HFFc6 (cell line): ENCODE measurements at regions not wholly inside any gene's neighbourhood (a gene's known extent, or its start where the extent isn't known, plus 50 kb on each side); places are given as distances from the start of the nearest gene placed in this dataset.
"Not testable (repeated sequence)": the region's sequence is repeated elsewhere in the genome, so short reads cannot be mapped to it uniquely, and the experiment has no call there.

Experiments used
- DNase-seq: peaks from one replicate; pipeline ENCODE4 v3.0.0-alpha.2; 2018
- H3K27ac Mint-ChIP-seq: 2 replicates; pipeline ENCODE4 v1.8.0; 2020; ENCODE audit warnings: mild to moderate bottlenecking, mixed read lengths
- H3K27me3 Mint-ChIP-seq: 2 replicates; pipeline ENCODE4 v1.8.0; 2021; ENCODE audit warnings: mild to moderate bottlenecking, moderate library complexity, mixed read lengths; ENCODE audit not compliant: insufficient read depth
- H3K36me3 Mint-ChIP-seq: 2 replicates; pipeline ENCODE4 v1.8.0; 2021; ENCODE audit warnings: low read depth, mixed read lengths
- H3K4me1 Mint-ChIP-seq: 2 replicates; pipeline ENCODE4 v1.8.0; 2020; ENCODE audit warnings: low read depth, mixed read lengths
- H3K4me3 Mint-ChIP-seq: 2 replicates; pipeline ENCODE4 v1.8.0; 2020; ENCODE audit warnings: mild to moderate bottlenecking, moderate library complexity, mixed read lengths
- H3K9me3 Mint-ChIP-seq: 2 replicates; pipeline ENCODE4 v1.8.0; 2020; ENCODE audit warnings: mild to moderate bottlenecking, mixed read lengths
- TF ChIP-seq, protein P1 (sequence below): fragments of 200-600 bp; sonication (generic); IDR thresholded peaks from 2 replicates; pipeline ENCODE4 v1.5.0; 2021; ENCODE audit warnings: antibody characterized with exemption, mild to moderate bottlenecking

GRCh38 chr7:109552017-109552416, 982.3 kb downstream of the DNAJB9 start:
- Mint-ChIP-seq H3K27ac (no peak overlapping the region), H3K27me3 (no peaks in the 10 kb centered on the region), H3K9me3 (peaks cover 44% of the 10 kb centered on the region), H3K36me3 (no peaks in the 10 kb centered on the region), H3K4me3 (no peak overlapping the region), H3K4me1 (no peaks in the 10 kb centered on the region)
- TF ChIP-seq, protein P1, sequence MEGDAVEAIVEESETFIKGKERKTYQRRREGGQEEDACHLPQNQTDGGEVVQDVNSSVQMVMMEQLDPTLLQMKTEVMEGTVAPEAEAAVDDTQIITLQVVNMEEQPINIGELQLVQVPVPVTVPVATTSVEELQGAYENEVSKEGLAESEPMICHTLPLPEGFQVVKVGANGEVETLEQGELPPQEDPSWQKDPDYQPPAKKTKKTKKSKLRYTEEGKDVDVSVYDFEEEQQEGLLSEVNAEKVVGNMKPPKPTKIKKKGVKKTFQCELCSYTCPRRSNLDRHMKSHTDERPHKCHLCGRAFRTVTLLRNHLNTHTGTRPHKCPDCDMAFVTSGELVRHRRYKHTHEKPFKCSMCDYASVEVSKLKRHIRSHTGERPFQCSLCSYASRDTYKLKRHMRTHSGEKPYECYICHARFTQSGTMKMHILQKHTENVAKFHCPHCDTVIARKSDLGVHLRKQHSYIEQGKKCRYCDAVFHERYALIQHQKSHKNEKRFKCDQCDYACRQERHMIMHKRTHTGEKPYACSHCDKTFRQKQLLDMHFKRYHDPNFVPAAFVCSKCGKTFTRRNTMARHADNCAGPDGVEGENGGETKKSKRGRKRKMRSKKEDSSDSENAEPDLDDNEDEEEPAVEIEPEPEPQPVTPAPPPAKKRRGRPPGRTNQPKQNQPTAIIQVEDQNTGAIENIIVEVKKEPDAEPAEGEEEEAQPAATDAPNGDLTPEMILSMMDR, result no peak
- no peak for DNase-seq

- no peaks in the 10 kb centered on the region for H3K36me3 Mint-ChIP-seq
- DNase-seq, result no peak
- H3K27me3 Mint-ChIP-seq, result no peaks in the 10 kb centered on the region; the same call in 1 of the 2 replicates
- no peak overlapping the region for H3K4me3 Mint-ChIP-seq
- no peak overlapping the region for H3K27ac Mint-ChIP-seq
- TF ChIP-seq, protein P1, result no peak
- H3K9me3 Mint-ChIP-seq, result peaks cover 28% of the 10 kb centered on the region
- H3K4me1 Mint-ChIP-seq, result no peaks in the 10 kb centered on the region
Observed at GRCh38 chr7:109577265-109577664, 1007.6 kb downstream of the DNAJB9 start.

- H3K4me1 Mint-ChIP-seq, result no peaks in the 10 kb centered on the region
- no peaks in the 10 kb centered on the region for H3K36me3 Mint-ChIP-seq
- H3K27ac Mint-ChIP-seq, result no peak overlapping the region
- DNase-seq, result no peak
- peaks cover 39% of the 10 kb centered on the region for H3K9me3 Mint-ChIP-seq
- TF ChIP-seq, protein P1, result no peak
- no peaks in the 10 kb centered on the region; the same call in 1 of the 2 replicates for H3K27me3 Mint-ChIP-seq
- no peak overlapping the region for H3K4me3 Mint-ChIP-seq
Observed at GRCh38 chr7:109579901-109580300, 1010.2 kb downstream of the DNAJB9 start.

DNA sequence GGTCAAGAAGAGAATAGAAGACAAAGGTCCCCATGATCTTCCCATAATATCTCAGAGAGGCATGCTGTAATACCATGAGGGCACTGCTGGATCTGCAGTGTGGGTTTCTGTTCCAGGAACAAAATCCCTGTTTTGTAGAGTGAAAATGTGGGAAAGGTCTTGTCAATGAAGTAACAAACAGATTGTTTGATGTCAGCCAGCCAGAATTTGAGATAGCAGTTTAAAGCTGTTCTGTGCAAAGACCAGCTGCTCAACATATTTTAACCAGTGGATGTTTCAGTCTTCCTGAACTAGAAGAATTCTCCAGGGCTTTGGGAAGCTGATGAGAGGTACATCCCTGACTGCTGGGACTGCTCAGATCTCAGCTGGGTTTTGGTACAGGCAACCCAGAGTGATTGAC, 1012.5 kb downstream of the DNAJB9 start:
- no peaks in the 10 kb centered on the region for H3K4me1 Mint-ChIP-seq
- H3K9me3 Mint-ChIP-seq, result peaks cover 51% of the 10 kb centered on the region
- no peak overlapping the region for H3K4me3 Mint-ChIP-seq
- H3K36me3 Mint-ChIP-seq, result no peaks in the 10 kb centered on the region; the same call in 1 of the 2 replicates
- no peak for DNase-seq
- TF ChIP-seq, protein P1, result no peak
- H3K27me3 Mint-ChIP-seq, result no peaks in the 10 kb centered on the region; the same call in 1 of the 2 replicates
- H3K27ac Mint-ChIP-seq, result no peak overlapping the region

GRCh38 chr7:109596948-109597347, 1027.3 kb downstream of the DNAJB9 start:
- H3K27me3 Mint-ChIP-seq, DNase-seq, H3K27ac Mint-ChIP-seq, H3K36me3 Mint-ChIP-seq, H3K4me3 Mint-ChIP-seq, H3K4me1 Mint-ChIP-seq: not testable (repeated sequence)
- H3K9me3 Mint-ChIP-seq, result peaks cover 11% of the 10 kb centered on the region

- Mint-ChIP-seq H3K4me3 (no peak overlapping the region), H3K27ac (no peak overlapping the region), H3K4me1 (no peaks in the 10 kb centered on the region), H3K36me3 (no peaks in the 10 kb centered on the region), H3K9me3 (peaks cover 8% of the 10 kb centered on the region; the same call in 1 of the 2 replicates), H3K27me3 (no peaks in the 10 kb centered on the region)
- no peak for DNase-seq
- TF ChIP-seq, protein P1, result no peak
Observed at GRCh38 chr7:109611656-109612055, 1042.0 kb downstream of the DNAJB9 start.
